UCSD-AML1 (cell line): ENCODE measurements at regions not wholly inside any gene's neighbourhood (a gene's known extent, or its start where the extent isn't known, plus 50 kb on each side); places are given as distances from the start of the nearest gene placed in this dataset.

Source experiments
- DNase-seq: peaks from one replicate; lab custom pipeline; 2025; ENCODE audit not compliant: unreplicated experiment; lab: John Stamatoyannopoulos, UW

GRCh38 chr11:108994887-108995286 is 330.0 kb downstream of the DDX10 start:
- no peak for DNase-seq

GRCh38 chr11:108997826-108998225 is 333.0 kb downstream of the DDX10 start:
- DNase-seq: no peak

- DNase-seq: no peak
Observed at GRCh38 chr11:109000531-109000930, 335.7 kb downstream of the DDX10 start.

- no peak for DNase-seq
Observed at GRCh38 chr11:109001585-109001984, 336.7 kb downstream of the DDX10 start.

GRCh38 chr11:109012991-109013390 is 348.1 kb downstream of the DDX10 start:
- DNase-seq: no peak

GRCh38 chr11:109015283-109015682 is 350.4 kb downstream of the DDX10 start:
- DNase-seq: no peak

GRCh38 chr11:109016724-109017123 is 351.9 kb downstream of the DDX10 start:
- no peak for DNase-seq

- no peak for DNase-seq
Observed at GRCh38 chr11:109017489-109017888, 352.6 kb downstream of the DDX10 start.

- DNase-seq: no peak
Observed at GRCh38 chr11:109018639-109019038, 353.8 kb downstream of the DDX10 start.

- DNase-seq: no peak
Observed at GRCh38 chr11:109019342-109019936, 354.6 kb downstream of the DDX10 start.

- DNase-seq: no peak
Observed at GRCh38 chr11:109023036-109023435, 358.2 kb downstream of the DDX10 start.

GRCh38 chr11:109026891-109027489 is 362.1 kb downstream of the DDX10 start:
- DNase-seq: no peak

- DNase-seq: no peak
Observed at GRCh38 chr11:109027851-109028250, 363.0 kb downstream of the DDX10 start.

- no peak for DNase-seq
Observed at GRCh38 chr11:109029927-109030326, 365.1 kb downstream of the DDX10 start.

GRCh38 chr11:109033627-109034338 is 368.9 kb downstream of the DDX10 start:
- no peak for DNase-seq

GRCh38 chr11:109034339-109034696 is 369.4 kb downstream of the DDX10 start:
- no peak for DNase-seq

GRCh38 chr11:109035284-109035683 is 370.4 kb downstream of the DDX10 start:
- DNase-seq: no peak

- DNase-seq: no peak
Observed at GRCh38 chr11:109036011-109036410, 371.1 kb downstream of the DDX10 start.

- no peak for DNase-seq
Observed at GRCh38 chr11:109037856-109038780, 373.2 kb downstream of the DDX10 start.

- no peak for DNase-seq
Observed at GRCh38 chr11:109039611-109040010, 374.7 kb downstream of the DDX10 start.

- no peak for DNase-seq
Observed at GRCh38 chr11:109040303-109040702, 375.4 kb downstream of the DDX10 start.
